ENCODE measurements at regions not wholly inside any gene's neighbourhood (a gene's known extent, or its start where the extent isn't known, plus 50 kb on each side); places are given as distances from the start of the nearest gene placed in this dataset.
"Not testable (repeated sequence)": the region's sequence is repeated elsewhere in the genome, so short reads cannot be mapped to it uniquely, and the experiment has no call there.

DNA sequence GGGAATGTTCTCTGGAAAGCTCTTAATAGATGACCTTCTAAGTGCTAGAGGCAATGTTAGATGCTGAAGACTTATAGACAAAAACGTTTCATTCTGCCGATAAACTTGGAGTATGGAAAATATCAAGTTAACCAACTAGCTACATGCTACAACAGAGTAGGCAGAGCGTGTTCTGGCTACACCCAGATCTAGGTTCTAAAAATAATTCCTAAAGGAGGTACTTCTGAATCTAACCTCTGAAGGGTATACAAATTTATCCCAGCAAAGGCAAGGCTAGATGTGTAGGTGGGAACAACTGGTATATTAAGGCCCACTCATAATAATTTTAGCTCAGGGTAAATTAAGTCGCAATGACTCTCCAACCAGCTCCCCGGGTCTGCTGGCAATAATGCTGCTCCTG is 173.1 kb upstream of the NBPF9 start:
- H3K27ac ChIP-seq; H3K36me3 ChIP-seq; ATAC-seq; intact Hi-C loops (cut with DNase I); H3K9me3 ChIP-seq; H3K4me3 ChIP-seq; DNase-seq; H3K4me1 ChIP-seq; H3K27me3 ChIP-seq (ENCODE audit: low read depth): not testable (repeated sequence)

DNA sequence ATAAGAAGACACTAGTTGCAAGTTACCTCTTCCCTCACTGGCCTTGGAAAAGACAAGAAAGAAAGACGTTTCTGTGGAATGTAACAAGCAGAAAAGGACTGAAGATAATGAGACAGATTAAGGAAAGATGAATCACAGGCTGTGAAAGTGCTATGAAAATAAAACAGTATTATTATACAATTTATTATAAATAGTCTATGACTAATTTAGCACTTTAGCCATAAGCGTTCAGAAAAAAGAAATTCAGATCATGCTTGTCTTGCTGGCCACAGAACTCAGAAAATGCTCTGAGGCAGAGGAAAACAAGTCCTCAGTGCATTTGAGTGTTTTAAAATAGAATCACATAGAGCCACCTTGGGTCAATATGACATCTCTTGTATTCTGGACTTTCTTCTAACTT is 174.8 kb upstream of the NBPF9 start:
- H3K9me3 ChIP-seq; intact Hi-C loops (cut with DNase I); H3K27me3 ChIP-seq (ENCODE audit: low read depth); ATAC-seq; DNase-seq; H3K36me3 ChIP-seq; H3K4me3 ChIP-seq; H3K27ac ChIP-seq; H3K4me1 ChIP-seq: not testable (repeated sequence)

DNA sequence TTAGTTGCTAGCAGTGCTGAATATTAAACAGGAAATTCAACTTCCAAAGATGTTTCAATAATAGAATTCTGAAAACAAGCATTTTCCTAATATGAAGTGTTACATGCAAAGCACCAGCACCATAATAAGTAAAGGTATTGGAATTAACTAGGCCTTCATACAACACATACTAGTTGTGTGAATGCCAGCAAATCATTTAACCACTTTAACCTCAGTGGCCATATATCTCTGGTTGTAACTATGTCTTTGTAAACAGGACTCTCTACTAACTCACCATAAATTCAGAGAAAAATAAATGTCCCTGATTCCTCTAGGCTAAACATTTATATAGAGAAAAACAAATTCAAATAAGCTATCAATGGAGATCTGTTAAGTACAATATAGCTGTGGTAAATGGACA is 175.7 kb upstream of the NBPF9 start:
- H3K36me3 ChIP-seq; intact Hi-C loops (cut with DNase I); H3K4me1 ChIP-seq; H3K9me3 ChIP-seq; H3K27ac ChIP-seq; ATAC-seq; H3K4me3 ChIP-seq; H3K27me3 ChIP-seq (ENCODE audit: low read depth); DNase-seq: not testable (repeated sequence)

DNA sequence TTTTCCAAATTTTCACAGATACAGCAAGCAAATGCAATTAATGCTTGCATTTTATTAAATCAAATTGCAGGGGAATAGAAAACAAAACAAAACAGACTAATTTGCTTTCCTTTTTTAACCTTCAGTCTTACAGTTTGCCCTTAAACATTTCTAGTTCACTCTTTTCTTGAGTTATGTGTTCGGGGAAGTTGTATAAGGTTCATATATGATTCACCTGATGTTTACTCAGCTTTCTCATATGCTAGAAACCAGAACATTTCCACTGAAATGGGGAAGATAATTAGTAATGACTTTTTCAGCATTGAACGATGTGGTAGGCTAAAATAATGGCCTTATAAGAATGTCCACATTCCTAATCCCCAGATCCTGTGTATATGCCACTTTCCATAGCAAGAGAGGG is 176.2 kb upstream of the NBPF9 start:
- intact Hi-C loops (cut with DNase I); H3K4me3 ChIP-seq; DNase-seq; H3K36me3 ChIP-seq; H3K27me3 ChIP-seq (ENCODE audit: low read depth); H3K9me3 ChIP-seq; H3K4me1 ChIP-seq; H3K27ac ChIP-seq; ATAC-seq: not testable (repeated sequence)

DNA sequence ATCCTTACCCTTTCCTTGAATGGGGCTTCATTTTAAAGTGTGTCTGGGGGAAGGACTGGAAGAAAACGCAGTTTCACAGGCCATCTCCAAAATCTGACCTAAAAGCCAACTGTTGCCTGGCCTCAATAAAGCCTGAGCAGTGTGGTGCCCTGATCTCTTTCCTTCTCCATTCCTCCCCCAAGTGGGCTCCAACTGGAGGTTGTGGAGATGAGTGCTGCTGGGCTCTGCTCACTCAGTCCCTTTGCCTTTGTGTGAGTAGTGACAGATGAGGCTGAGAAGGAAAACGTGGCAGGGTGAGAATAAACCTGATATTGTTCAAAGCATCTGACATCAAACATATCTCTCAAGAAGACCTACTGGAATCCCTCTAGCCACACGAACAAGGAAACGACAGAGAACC is 181.4 kb upstream of the NBPF9 start:
- DNase-seq; intact Hi-C loops (cut with DNase I); H3K4me3 ChIP-seq; H3K27me3 ChIP-seq (ENCODE audit: low read depth); H3K4me1 ChIP-seq; H3K27ac ChIP-seq; H3K9me3 ChIP-seq; H3K36me3 ChIP-seq: not testable (repeated sequence)
- peak; percentile 39 to 63 for ATAC-seq

DNA sequence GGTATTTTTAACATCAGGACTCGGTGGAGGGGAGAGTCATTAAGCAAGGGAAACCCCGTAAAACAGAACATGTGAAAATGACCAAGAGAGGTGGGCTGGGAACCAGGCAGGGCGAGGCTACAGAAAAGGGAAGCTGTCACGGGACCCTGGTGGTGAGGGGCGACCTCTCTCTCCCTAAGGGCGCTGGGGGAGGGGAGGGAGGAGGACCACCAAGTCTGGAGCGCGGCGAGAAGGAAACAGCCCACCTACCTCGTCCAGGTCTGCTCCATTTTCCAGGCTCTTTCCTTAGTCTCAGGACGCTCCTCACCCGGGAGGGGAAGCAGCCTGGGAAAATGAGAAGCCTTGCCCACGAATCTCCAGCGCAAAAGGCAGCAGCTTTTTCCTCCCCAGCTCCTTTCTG is 181.9 kb upstream of the NBPF9 start:
- H3K4me1 ChIP-seq; H3K27ac ChIP-seq; H3K4me3 ChIP-seq; H3K27me3 ChIP-seq (ENCODE audit: low read depth); H3K36me3 ChIP-seq; intact Hi-C loops (cut with DNase I); DNase-seq; H3K9me3 ChIP-seq: not testable (repeated sequence)
- ATAC-seq: peak; percentile 49 to 61

DNA sequence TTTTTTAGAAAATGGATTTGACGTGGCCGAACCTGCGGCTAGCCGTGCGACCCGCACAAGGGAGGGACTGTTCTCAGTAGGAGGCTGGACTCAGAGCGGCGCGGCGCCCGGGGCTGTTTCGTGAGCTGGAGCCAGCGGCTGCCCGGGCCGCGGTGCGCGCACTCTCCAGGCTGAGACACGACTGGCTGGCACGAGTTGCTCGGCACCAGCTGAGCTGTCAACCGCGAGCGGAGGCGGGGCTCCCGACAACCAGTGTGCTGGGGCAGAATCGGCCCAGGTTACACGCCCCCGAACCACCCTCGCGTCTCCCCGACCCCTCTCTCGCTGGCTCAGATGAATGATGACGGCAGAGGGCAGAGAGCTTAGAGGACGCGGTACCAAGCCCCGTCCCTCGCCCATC is 182.3 kb upstream of the NBPF9 start:
- DNase-seq; H3K4me3 ChIP-seq; H3K9me3 ChIP-seq; H3K27ac ChIP-seq; H3K27me3 ChIP-seq (ENCODE audit: low read depth); H3K36me3 ChIP-seq; intact Hi-C loops (cut with DNase I); H3K4me1 ChIP-seq: not testable (repeated sequence)
- ATAC-seq: peak; percentile 95 to 97

DNA sequence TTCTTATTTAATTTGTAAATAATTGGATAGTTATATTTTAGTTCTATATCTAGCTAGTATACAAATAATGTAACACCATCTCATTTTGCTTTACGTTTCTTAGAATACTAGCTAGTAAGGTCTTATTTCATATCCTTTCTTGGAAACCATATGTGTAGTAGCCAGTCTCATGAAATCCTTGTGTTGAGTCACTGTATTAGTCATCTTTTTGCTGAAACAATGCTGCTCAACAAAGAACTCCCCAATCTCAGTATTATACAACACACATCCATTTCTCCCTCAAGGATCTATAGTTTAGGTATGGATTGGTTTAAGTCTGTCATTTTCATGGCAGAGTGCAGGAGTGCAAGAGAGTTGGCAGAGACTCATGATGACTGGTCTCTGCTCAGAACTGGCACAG is 185.2 kb upstream of the NBPF9 start:
- intact Hi-C loops (cut with DNase I); H3K36me3 ChIP-seq; H3K4me1 ChIP-seq; ATAC-seq; DNase-seq; H3K4me3 ChIP-seq; H3K27ac ChIP-seq; H3K9me3 ChIP-seq; H3K27me3 ChIP-seq (ENCODE audit: low read depth): not testable (repeated sequence)

DNA sequence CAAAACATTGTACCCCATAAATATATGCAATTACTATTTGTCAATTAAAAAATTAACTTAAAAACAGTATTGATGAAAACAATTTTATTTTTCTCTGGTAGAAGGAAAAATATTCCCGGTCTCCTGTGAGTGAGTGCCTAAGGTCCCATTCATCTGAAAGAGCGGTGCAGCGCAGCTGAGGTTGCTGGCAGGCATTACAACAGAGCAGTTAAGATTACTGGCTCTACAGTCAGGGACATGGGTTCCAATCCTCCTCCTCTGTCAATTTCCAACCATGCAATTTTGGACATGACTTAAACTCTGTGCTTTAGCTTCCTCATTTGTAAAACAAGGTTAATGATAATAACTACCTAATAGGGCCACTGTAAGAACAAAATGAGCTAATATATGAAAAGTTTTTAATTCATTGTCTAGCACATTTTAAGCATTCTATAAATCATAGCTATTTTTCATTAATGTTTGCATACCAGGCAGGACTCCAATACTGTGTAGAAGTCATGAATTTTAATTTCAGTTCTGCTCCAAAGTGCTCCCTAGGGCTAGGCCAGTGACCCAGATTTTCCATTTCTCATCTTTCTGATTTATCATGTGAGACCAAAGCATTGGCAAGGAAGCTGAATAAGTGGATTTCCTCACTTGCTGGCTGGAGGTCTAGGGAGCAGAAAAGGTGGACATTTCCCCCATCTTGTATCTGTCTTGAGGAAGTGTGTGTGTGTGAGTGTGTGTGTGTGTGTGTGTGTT is 174.2 kb upstream of the NBPF19 start:
- H3K36me3 ChIP-seq; DNase-seq; H3K27ac ChIP-seq; H3K4me1 ChIP-seq; ATAC-seq; H3K9me3 ChIP-seq; H3K4me3 ChIP-seq; intact Hi-C loops (cut with DNase I); H3K27me3 ChIP-seq (ENCODE audit: low read depth): not testable (repeated sequence)

DNA sequence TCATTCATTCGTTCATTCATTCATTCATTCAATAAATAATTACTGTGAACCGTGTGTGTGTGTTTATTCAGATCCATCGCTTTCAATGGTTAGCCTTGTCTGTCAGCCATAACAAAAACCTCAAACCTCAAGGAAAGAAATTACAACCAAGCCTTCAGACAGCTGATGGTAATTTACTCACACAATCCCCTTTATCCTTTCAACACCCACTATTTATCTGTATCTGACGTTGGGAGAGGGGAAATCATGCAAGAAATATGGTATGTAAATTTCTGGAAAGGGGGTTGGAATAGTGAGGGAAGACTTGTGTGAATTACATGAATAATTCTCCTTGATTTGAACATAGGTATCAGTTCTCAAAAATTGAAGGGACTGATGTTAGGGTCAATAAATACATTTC is 173.6 kb upstream of the NBPF19 start:
- H3K27me3 ChIP-seq (ENCODE audit: low read depth); H3K36me3 ChIP-seq; DNase-seq; H3K27ac ChIP-seq; H3K9me3 ChIP-seq; ATAC-seq; H3K4me1 ChIP-seq; intact Hi-C loops (cut with DNase I); H3K4me3 ChIP-seq: not testable (repeated sequence)

DNA sequence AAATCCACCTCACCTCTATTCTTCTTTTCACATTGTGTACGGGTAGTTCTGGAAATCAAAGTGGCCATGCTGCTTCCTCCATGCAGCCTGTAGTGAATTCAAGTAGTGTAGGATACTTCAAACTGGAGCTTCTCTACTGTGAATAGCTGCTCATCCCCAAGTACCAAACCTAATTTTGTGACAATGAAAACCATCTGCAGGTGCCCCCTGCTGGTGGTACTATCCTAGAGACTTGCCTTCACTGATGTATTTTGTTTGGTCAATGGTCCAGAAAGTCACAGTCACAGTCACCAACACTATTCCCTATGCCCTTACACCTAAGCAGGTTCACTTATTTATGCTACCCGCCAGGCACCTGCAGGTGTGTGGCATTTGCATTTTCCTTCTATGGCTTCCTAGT is 170.0 kb upstream of the NBPF19 start:
- DNase-seq; H3K4me1 ChIP-seq; intact Hi-C loops (cut with DNase I); H3K4me3 ChIP-seq; H3K27me3 ChIP-seq (ENCODE audit: low read depth); H3K27ac ChIP-seq; H3K9me3 ChIP-seq; H3K36me3 ChIP-seq: not testable (repeated sequence)
- peak; percentile 55 to 83 for ATAC-seq

DNA sequence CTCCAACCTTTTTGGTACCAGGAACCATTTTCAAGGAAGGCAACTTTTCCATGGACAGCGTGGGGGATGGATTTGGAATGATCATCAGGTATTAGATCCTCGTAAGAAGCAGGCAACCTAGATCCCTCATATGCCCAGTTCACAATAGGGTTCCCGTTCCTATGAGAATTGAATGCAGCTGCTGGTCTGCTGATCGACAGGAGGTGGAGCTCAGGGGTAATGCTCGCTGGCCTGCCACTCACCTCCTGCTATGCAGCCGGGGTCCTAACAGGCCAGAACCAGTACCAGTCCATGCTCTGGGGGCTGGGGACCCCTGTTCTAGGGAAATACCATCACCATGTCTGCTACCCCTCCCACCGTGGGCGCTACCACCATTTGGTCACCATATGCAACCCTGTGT is 167.2 kb upstream of the NBPF19 start:
- H3K4me3 ChIP-seq; H3K27me3 ChIP-seq (ENCODE audit: low read depth); H3K36me3 ChIP-seq; intact Hi-C loops (cut with DNase I); ATAC-seq; H3K27ac ChIP-seq; H3K9me3 ChIP-seq; H3K4me1 ChIP-seq; DNase-seq: not testable (repeated sequence)

DNA sequence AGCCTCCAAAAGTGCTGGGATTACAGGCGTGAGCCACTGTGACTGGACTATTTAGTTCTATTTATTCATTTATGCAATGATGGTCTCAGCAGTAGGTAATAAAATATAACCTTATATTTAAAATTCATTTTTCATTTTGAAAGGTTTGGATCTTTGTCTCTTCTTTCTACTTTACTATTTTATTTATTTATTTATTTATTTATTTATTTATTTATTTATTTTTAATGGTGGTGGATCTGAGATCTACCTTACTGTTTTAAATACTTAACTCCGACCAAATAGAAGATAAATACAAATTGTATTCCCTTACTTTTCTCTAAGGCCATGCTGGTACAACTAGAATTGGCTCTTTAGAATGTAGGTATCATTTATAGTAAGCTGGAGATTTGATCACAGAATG is 159.9 kb upstream of the NBPF19 start:
- DNase-seq; H3K9me3 ChIP-seq; H3K36me3 ChIP-seq; H3K4me3 ChIP-seq; H3K27ac ChIP-seq; intact Hi-C loops (cut with DNase I); ATAC-seq; H3K27me3 ChIP-seq (ENCODE audit: low read depth); H3K4me1 ChIP-seq: not testable (repeated sequence)

DNA sequence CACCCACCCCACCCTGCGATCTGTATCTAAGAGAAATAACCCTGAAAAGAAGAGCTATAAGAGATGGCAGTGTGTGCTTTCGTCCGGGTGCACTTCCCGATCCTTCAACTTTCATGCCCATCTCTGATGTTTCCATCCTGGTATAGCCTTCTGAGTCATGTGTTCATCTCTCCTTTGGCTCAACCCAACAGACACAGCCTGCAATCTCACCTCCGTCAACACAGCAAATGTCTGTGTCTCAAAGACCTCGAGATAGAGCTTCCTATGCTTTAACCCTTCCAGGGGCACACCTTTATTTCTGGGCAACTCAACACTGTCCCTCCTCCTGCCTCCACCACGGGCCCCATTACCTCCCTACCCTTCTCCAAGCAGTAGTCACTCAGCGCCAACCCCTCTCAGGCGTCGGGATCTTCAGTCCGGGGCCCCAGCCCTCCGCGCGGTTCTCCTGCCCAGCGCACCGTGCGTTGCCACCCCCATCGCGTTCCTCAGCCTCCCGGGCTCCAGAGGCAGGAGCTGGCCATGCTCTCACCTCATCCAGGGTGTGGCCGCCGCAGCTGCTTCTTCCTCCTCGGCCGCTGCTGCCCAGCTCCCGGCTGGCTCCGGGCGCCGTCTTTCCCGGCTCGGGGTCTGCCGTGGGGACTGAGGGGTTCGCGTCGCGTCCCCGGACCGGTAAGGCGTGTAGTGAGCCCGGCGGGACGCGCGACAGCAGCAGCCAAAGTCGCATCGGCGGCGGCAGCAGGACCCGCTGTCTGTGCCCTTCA is 153.7 kb upstream of the NBPF19 start:
- DNase-seq; H3K4me1 ChIP-seq; H3K27ac ChIP-seq; H3K9me3 ChIP-seq; intact Hi-C loops (cut with DNase I); H3K27me3 ChIP-seq (ENCODE audit: low read depth); H3K36me3 ChIP-seq; H3K4me3 ChIP-seq: not testable (repeated sequence)
- ATAC-seq: peak; percentile 26 to 29
